ENCODE measurements at regions not wholly inside any gene's neighbourhood (a gene's known extent, or its start where the extent isn't known, plus 50 kb on each side); places are given as distances from the start of the nearest gene placed in this dataset.

GRCh38 chr9:38208206-38208901 is 139.3 kb upstream of the SHB start:
- no peaks in the 10 kb centered on the region for H3K27me3 ChIP-seq
- no peak for DNase-seq (ENCODE audit: extremely low spot score)
- peaks cover 0 to 7% (median 0%) of the 10 kb centered on the region in 4 donors for H3K9me3 ChIP-seq
- no peaks in the 10 kb centered on the region for H3K4me1 ChIP-seq
- no peak overlapping the region for H3K4me3 ChIP-seq
- no peaks in the 10 kb centered on the region for H3K36me3 ChIP-seq
- H3K27ac ChIP-seq (replicated peaks in 1 of 4), result no peak overlapping the region
- WGBS, result 86% methylated on average over 4 of the region's 4 CpGs
- intact Hi-C loops (cut with DNase I), result no loop called here
- TF ChIP-seq POLR2A (IDR thresholded peaks at IDR 0.05; ENCODE audit: low read depth), result no peak
- TF ChIP-seq POLR2AphosphoS5 (IDR thresholded peaks at IDR 0.05), result no peak
- TF ChIP-seq EP300 (IDR thresholded peaks at IDR 0.05), result no peak
- no peak for TF ChIP-seq CTCF (IDR thresholded peaks at IDR 0.05)

- 67% methylated on average over 3 of the region's 3 CpGs for WGBS
- no peak overlapping the region for H3K4me3 ChIP-seq
- intact Hi-C loops (cut with DNase I), result no loop called here
- DNase-seq (ENCODE audit: extremely low spot score), result no peak
- TF ChIP-seq EP300 (IDR thresholded peaks at IDR 0.05) (no peak), POLR2AphosphoS5 (IDR thresholded peaks at IDR 0.05) (no peak), CTCF (IDR thresholded peaks at IDR 0.05) (no peak), POLR2A (IDR thresholded peaks at IDR 0.05; ENCODE audit: low read depth) (no peak)
- no peaks in the 10 kb centered on the region for H3K4me1 ChIP-seq
- H3K9me3 ChIP-seq, result peaks cover 0 to 7% (median 0%) of the 10 kb centered on the region in 4 donors
- no peak overlapping the region for H3K27ac ChIP-seq (replicated peaks in 1 of 4)
- no peaks in the 10 kb centered on the region for H3K36me3 ChIP-seq
- no peaks in the 10 kb centered on the region for H3K27me3 ChIP-seq
Observed at GRCh38 chr9:38207247-38207778, 138.3 kb upstream of the SHB start.

GRCh38 chr9:38205279-38205678 is 136.3 kb upstream of the SHB start:
- intact Hi-C loops (cut with DNase I), result no loop called here
- H3K4me1 ChIP-seq, result no peaks in the 10 kb centered on the region
- H3K27me3 ChIP-seq, result no peaks in the 10 kb centered on the region
- H3K9me3 ChIP-seq, result peaks cover 0 to 7% (median 0%) of the 10 kb centered on the region in 4 donors
- H3K36me3 ChIP-seq, result no peaks in the 10 kb centered on the region
- no peak for TF ChIP-seq CTCF (IDR thresholded peaks at IDR 0.05)
- no peak for TF ChIP-seq EP300 (IDR thresholded peaks at IDR 0.05)
- no peak for TF ChIP-seq POLR2A (IDR thresholded peaks at IDR 0.05; ENCODE audit: low read depth)
- no peak for TF ChIP-seq POLR2AphosphoS5 (IDR thresholded peaks at IDR 0.05)
- no peak for DNase-seq (ENCODE audit: extremely low spot score)
- H3K4me3 ChIP-seq, result no peak overlapping the region
- no peak overlapping the region for H3K27ac ChIP-seq (replicated peaks in 1 of 4)

- peaks cover 0 to 5% (median 0%) of the 10 kb centered on the region in 4 donors for H3K27me3 ChIP-seq
- intact Hi-C loops (cut with DNase I), result no loop called here
- TF ChIP-seq EP300 (IDR thresholded peaks at IDR 0.05), result no peak
- TF ChIP-seq CTCF (IDR thresholded peaks at IDR 0.05), result no peak
- TF ChIP-seq POLR2A (IDR thresholded peaks at IDR 0.05; ENCODE audit: low read depth), result no peak
- no peak for TF ChIP-seq POLR2AphosphoS5 (IDR thresholded peaks at IDR 0.05)
- H3K36me3 ChIP-seq, result no peaks in the 10 kb centered on the region
- H3K4me3 ChIP-seq, result no peak overlapping the region
- peaks cover 0 to 5% (median 0%) of the 10 kb centered on the region in 4 donors for H3K9me3 ChIP-seq
- H3K27ac ChIP-seq (replicated peaks in 1 of 4), result no peak overlapping the region
- no peak for DNase-seq (ENCODE audit: extremely low spot score)
- WGBS, result 77% methylated on average over 7 of the region's 7 CpGs
- no peaks in the 10 kb centered on the region for H3K4me1 ChIP-seq
Observed at GRCh38 chr9:38202336-38202938, 133.4 kb upstream of the SHB start.
